ENCODE measurements at regions not wholly inside any gene's neighbourhood (a gene's known extent, or its start where the extent isn't known, plus 50 kb on each side); places are given as distances from the start of the nearest gene placed in this dataset.

DNA sequence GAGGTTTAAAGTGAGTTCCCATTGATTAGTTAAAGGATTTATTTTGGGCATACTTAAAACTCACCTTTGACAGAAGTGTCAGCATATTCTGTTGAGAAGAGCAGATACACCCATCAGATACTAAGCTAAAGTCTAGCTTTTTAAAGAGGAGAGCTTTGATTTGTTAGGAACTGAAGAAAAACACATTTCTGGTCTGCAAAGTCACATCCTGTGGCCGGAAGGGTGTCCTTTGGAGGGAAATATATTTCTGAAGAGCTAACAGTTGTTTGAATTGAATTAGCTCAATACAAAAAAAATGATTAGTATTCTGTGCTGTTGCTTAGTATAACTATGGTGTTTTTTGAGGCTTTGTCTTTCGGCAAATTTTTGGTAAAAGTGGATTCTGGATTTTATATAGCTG is 302.7 kb downstream of the RFPL4B start:
- H3K9ac ChIP-seq (ENCODE audit: low read length), result no peak overlapping the region
- FAIRE-seq, result no peak
- Mint-ChIP-seq H3K4me1 (ENCODE audit: low read depth, unreplicated experiment) (peaks cover 2% of the 10 kb centered on the region), H3K9me3 (ENCODE audit: unreplicated experiment) (no peaks in the 10 kb centered on the region), H3K27ac (ENCODE audit: unreplicated experiment) (no peak overlapping the region), H3K4me3 (ENCODE audit: unreplicated experiment) (no peak overlapping the region), H3K36me3 (ENCODE audit: low read depth, unreplicated experiment) (peaks cover 1% of the 10 kb centered on the region), H3K27me3 (ENCODE audit: low read depth, unreplicated experiment) (no peaks in the 10 kb centered on the region)
- H4K20me1 ChIP-seq (ENCODE audit: insufficient read depth, low read length), result no peaks in the 10 kb centered on the region
- H3K4me1 ChIP-seq (ENCODE audit: insufficient read depth, low read length), result no peaks in the 10 kb centered on the region
- no peak for DNase-seq (ENCODE audit: low read depth)
- no peaks in the 10 kb centered on the region for H3K9me3 ChIP-seq (ENCODE audit: insufficient read depth, low read depth, low read length)
- H2AFZ ChIP-seq (ENCODE audit: low read depth, low read length), result no peak overlapping the region
- no peak overlapping the region for H3K4me2 ChIP-seq (ENCODE audit: low read length)
- H3K36me3 ChIP-seq (ENCODE audit: insufficient read depth, low read length), result no peaks in the 10 kb centered on the region
- no peaks in the 10 kb centered on the region for H3K27me3 ChIP-seq (ENCODE audit: insufficient read depth, low read length)
- no peak overlapping the region for H3K4me3 ChIP-seq (ENCODE audit: insufficient read depth, low read depth, low read length)
- no peak for TF ChIP-seq EZH2 (IDR thresholded peaks at IDR 0.05; ENCODE audit: insufficient read depth, low read length)
- TF ChIP-seq, protein P1, sequence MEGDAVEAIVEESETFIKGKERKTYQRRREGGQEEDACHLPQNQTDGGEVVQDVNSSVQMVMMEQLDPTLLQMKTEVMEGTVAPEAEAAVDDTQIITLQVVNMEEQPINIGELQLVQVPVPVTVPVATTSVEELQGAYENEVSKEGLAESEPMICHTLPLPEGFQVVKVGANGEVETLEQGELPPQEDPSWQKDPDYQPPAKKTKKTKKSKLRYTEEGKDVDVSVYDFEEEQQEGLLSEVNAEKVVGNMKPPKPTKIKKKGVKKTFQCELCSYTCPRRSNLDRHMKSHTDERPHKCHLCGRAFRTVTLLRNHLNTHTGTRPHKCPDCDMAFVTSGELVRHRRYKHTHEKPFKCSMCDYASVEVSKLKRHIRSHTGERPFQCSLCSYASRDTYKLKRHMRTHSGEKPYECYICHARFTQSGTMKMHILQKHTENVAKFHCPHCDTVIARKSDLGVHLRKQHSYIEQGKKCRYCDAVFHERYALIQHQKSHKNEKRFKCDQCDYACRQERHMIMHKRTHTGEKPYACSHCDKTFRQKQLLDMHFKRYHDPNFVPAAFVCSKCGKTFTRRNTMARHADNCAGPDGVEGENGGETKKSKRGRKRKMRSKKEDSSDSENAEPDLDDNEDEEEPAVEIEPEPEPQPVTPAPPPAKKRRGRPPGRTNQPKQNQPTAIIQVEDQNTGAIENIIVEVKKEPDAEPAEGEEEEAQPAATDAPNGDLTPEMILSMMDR (IDR thresholded peaks at IDR 0.05; ENCODE audit: insufficient read depth, low read depth, low read length), result no peak
- H3K79me2 ChIP-seq (ENCODE audit: insufficient read depth, low read length), result no peaks in the 10 kb centered on the region
- H3K27ac ChIP-seq (ENCODE audit: low read depth, low read length), result no peak overlapping the region

DNA sequence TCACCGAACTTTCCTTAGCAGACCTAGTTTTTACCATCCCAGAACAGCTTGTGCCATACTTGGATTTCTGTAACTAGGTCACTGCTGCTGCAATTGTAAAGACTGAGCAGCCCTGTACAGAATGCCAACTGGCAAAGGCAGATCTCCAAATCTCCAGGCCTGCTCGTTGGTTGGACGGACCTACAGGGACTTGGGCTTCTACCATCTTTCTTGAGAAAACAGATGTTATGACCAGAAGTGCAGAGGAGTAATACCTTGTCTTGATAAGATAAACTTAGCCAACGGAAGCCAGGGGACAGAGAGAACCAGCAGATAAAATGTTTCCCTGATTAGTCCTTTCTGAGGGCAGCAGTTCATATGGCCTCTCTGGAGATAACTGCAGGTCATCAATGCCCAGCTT is 304.1 kb downstream of the RFPL4B start:
- H3K36me3 Mint-ChIP-seq (ENCODE audit: low read depth, unreplicated experiment), result peaks cover 1% of the 10 kb centered on the region
- Histone ChIP-seq H3K27me3 (ENCODE audit: insufficient read depth, low read length) (no peaks in the 10 kb centered on the region), H3K27ac (ENCODE audit: low read depth, low read length) (no peak overlapping the region), H3K79me2 (ENCODE audit: insufficient read depth, low read length) (no peaks in the 10 kb centered on the region), H2AFZ (ENCODE audit: low read depth, low read length) (no peak overlapping the region), H3K4me3 (ENCODE audit: insufficient read depth, low read depth, low read length) (no peak overlapping the region), H3K36me3 (ENCODE audit: insufficient read depth, low read length) (no peaks in the 10 kb centered on the region), H4K20me1 (ENCODE audit: insufficient read depth, low read length) (no peaks in the 10 kb centered on the region), H3K9ac (ENCODE audit: low read length) (no peak overlapping the region), H3K4me1 (ENCODE audit: insufficient read depth, low read length) (no peaks in the 10 kb centered on the region), H3K4me2 (ENCODE audit: low read length) (no peak overlapping the region), H3K9me3 (ENCODE audit: insufficient read depth, low read depth, low read length) (no peaks in the 10 kb centered on the region)
- no peak overlapping the region for H3K27ac Mint-ChIP-seq (ENCODE audit: unreplicated experiment)
- H3K9me3 Mint-ChIP-seq (ENCODE audit: unreplicated experiment), result no peaks in the 10 kb centered on the region
- no peaks in the 10 kb centered on the region for H3K27me3 Mint-ChIP-seq (ENCODE audit: low read depth, unreplicated experiment)
- H3K4me3 Mint-ChIP-seq (ENCODE audit: unreplicated experiment), result no peak overlapping the region
- no peak for FAIRE-seq
- TF ChIP-seq, protein P1 (IDR thresholded peaks at IDR 0.05; ENCODE audit: insufficient read depth, low read depth, low read length), result no peak
- TF ChIP-seq EZH2 (IDR thresholded peaks at IDR 0.05; ENCODE audit: insufficient read depth, low read length), result no peak
- no peaks in the 10 kb centered on the region for H3K4me1 Mint-ChIP-seq (ENCODE audit: low read depth, unreplicated experiment)
- DNase-seq (ENCODE audit: low read depth), result no peak

DNA sequence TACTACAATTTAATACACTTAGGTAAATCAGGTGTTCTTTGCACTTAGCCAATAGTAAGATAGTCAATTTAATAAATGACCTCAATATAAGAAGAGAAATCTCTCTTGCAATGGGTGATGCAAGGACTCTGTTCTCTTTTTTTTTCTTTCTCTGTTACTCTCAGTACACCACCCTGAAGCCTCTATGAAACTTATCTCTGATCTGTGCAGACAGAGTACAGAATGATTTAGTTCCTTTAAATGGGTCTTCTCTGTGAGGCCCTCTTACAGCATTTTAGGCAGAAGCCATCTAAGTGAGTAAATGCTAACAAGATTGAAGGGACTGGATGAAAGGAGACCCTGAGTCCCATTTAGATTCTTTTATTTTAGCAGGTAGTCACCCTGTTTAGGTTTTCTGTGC is 312.8 kb downstream of the RFPL4B start:
- Mint-ChIP-seq H3K27me3 (ENCODE audit: low read depth, unreplicated experiment) (no peaks in the 10 kb centered on the region), H3K9me3 (ENCODE audit: unreplicated experiment) (no peaks in the 10 kb centered on the region), H3K4me3 (ENCODE audit: unreplicated experiment) (no peak overlapping the region), H3K36me3 (ENCODE audit: low read depth, unreplicated experiment) (no peaks in the 10 kb centered on the region), H3K27ac (ENCODE audit: unreplicated experiment) (no peak overlapping the region), H3K4me1 (ENCODE audit: low read depth, unreplicated experiment) (no peaks in the 10 kb centered on the region)
- Histone ChIP-seq H3K4me3 (ENCODE audit: insufficient read depth, low read depth, low read length) (no peak overlapping the region), H3K9ac (ENCODE audit: low read length) (no peak overlapping the region), H3K27me3 (ENCODE audit: insufficient read depth, low read length) (no peaks in the 10 kb centered on the region), H3K79me2 (ENCODE audit: insufficient read depth, low read length) (no peaks in the 10 kb centered on the region), H3K9me3 (ENCODE audit: insufficient read depth, low read depth, low read length) (no peaks in the 10 kb centered on the region), H3K4me2 (ENCODE audit: low read length) (no peak overlapping the region), H3K36me3 (ENCODE audit: insufficient read depth, low read length) (no peaks in the 10 kb centered on the region), H4K20me1 (ENCODE audit: insufficient read depth, low read length) (no peaks in the 10 kb centered on the region), H2AFZ (ENCODE audit: low read depth, low read length) (no peak overlapping the region), H3K27ac (ENCODE audit: low read depth, low read length) (no peak overlapping the region), H3K4me1 (ENCODE audit: insufficient read depth, low read length) (no peaks in the 10 kb centered on the region)
- TF ChIP-seq EZH2 (IDR thresholded peaks at IDR 0.05; ENCODE audit: insufficient read depth, low read length), result no peak
- TF ChIP-seq, protein P1 (IDR thresholded peaks at IDR 0.05; ENCODE audit: insufficient read depth, low read depth, low read length), result no peak
- DNase-seq (ENCODE audit: low read depth) (no peak), FAIRE-seq (no peak)
